GM23248 (cell line): ENCODE measurements at regions not wholly inside any gene's neighbourhood (a gene's known extent, or its start where the extent isn't known, plus 50 kb on each side); places are given as distances from the start of the nearest gene placed in this dataset.

Source experiments
- DNase-seq: peaks from one replicate; pipeline ENCODE4 v3.0.0-alpha.2; 2015
- H2AFZ ChIP-seq: fragments of 200-600 bp; sonication (generic); 2 replicates; pipeline ENCODE4 v1.6.1; 2016; ENCODE audit warnings: antibody characterized with exemption
- H3F3A ChIP-seq: fragments of 200-600 bp; sonication (generic); 2 replicates; pipeline ENCODE4 v1.6.1; 2016; ENCODE audit warnings: mild to moderate bottlenecking, antibody characterized with exemption, mixed run types; ENCODE audit not compliant: insufficient read depth
- H3K27ac ChIP-seq: fragments of 200-600 bp; sonication (generic); 2 replicates; pipeline ENCODE4 v1.5.1; 2016; ENCODE audit warnings: mild to moderate bottlenecking
- H3K27me3 ChIP-seq: fragments of 200-600 bp; sonication (generic); replicated peaks from 2 replicates; pipeline ENCODE4 v1.6.1; 2016; ENCODE audit warnings: mild to moderate bottlenecking; ENCODE audit not compliant: insufficient read depth
- H3K36me3 ChIP-seq: fragments of 200-600 bp; sonication (generic); 2 replicates; pipeline ENCODE4 v1.6.1; 2016; ENCODE audit warnings: low read depth, mild to moderate bottlenecking
- H3K4me1 ChIP-seq: fragments of 200-600 bp; sonication (generic); 2 replicates; pipeline ENCODE4 v1.6.1; 2016; ENCODE audit warnings: mild to moderate bottlenecking; ENCODE audit not compliant: insufficient read depth
- H3K4me2 ChIP-seq: fragments of 200-600 bp; sonication (generic); one replicate; pipeline ENCODE4 v1.6.1; 2016; ENCODE audit warnings: mild to moderate bottlenecking; ENCODE audit not compliant: unreplicated experiment
- H3K4me3 ChIP-seq: fragments of 200-600 bp; sonication (generic); 2 replicates; pipeline ENCODE4 v1.5.1; 2016; ENCODE audit warnings: mild to moderate bottlenecking
- H3K79me2 ChIP-seq: fragments of 200-600 bp; sonication (generic); 2 replicates; pipeline ENCODE4 v1.6.1; 2016; ENCODE audit warnings: mild to moderate bottlenecking; ENCODE audit not compliant: insufficient read depth
- H3K9ac ChIP-seq: fragments of 200-600 bp; sonication (generic); 2 replicates; pipeline ENCODE4 v1.6.1; 2016; ENCODE audit warnings: mild to moderate bottlenecking
- H3K9me2 ChIP-seq: fragments of 200-600 bp; sonication (generic); 2 replicates; pipeline ENCODE4 v1.6.1; 2016; ENCODE audit warnings: mixed run types, mild to moderate bottlenecking, moderate library complexity; ENCODE audit not compliant: insufficient read depth
- H3K9me3 ChIP-seq: fragments of 200-600 bp; sonication (generic); one replicate; pipeline ENCODE4 v1.6.1; 2017; ENCODE audit warnings: low read depth
- H4K20me1 ChIP-seq: fragments of 200-600 bp; sonication (generic); 2 replicates; pipeline ENCODE4 v1.6.0; 2016; ENCODE audit not compliant: insufficient read depth
- EZH2 ChIP-seq: fragments of 200-600 bp; sonication (generic); IDR thresholded peaks from 2 replicates; pipeline ENCODE4 v1.6.1; 2018; ENCODE audit warnings: antibody characterized with exemption, mild to moderate bottlenecking; ENCODE audit not compliant: insufficient read depth, poor library complexity, severe bottlenecking
- EZH2phosphoT487 ChIP-seq: fragments of 200-600 bp; sonication (generic); IDR thresholded peaks from 2 replicates; pipeline ENCODE4 v1.6.1; 2018; ENCODE audit warnings: antibody characterized with exemption, moderate library complexity, mild to moderate bottlenecking, low read depth; ENCODE audit not compliant: insufficient read depth
- WGBS, 2 experiments: methylation state at CpG; one replicate each; pipeline ENCODE4 v1.1.6; 2015 to 2017; ENCODE audit warnings: low lambda C conversion rate in 2 of 2, low coverage in 1 of 2; ENCODE audit errors: missing lambda C conversion rate in 2 of 2; 5-methylcytosine and 5-hydroxymethylcytosine counted together
- in situ Hi-C: fragments of 300-500 bp; cut with MboI; formaldehyde crosslinking; loops from 2 replicates; pipeline ENCODE4 v1.15.0; 2020

DNA sequence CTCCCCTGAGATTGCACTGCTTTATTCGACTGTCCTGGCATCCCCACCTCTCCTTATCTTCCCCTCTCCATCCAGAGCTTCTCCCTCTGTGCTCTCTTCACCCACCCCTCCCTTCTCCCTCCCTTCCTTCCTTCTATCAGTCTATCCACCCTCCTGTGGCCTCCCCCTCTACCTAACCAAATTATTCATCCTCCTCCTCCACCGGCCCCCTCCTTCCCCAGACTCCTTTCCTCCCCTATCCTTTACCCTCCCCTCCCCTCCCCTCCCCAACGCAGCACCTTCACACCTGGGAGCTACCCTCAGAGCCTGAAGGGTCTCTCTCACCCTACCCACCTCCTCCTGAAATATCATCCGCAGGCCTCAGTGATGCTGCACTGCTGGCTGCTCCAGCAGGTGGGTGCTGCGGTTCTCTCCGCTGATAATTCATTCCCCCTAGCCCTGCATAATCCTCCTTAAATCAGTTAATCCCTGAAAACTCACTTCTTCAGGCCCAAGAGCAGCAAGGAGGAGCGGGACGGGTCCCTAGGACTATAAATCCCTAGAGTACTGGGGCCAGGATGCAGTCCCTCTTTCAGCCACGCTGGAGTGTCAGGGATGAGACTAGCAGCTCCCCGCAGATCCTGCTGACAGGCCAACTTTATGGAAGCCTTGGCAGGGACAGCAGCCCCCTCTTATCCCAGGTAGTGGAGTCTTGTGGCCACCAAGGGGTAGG, 97.8 kb downstream of the PCDH1 start:
- no peak overlapping the region for H3K9ac ChIP-seq
- no peak for DNase-seq
- in situ Hi-C loops = no loop called here
- H3K9me2 ChIP-seq = no peaks in the 10 kb centered on the region
- H3K79me2 ChIP-seq = no peaks in the 10 kb centered on the region
- H3K4me1 ChIP-seq = peaks cover 16% of the 10 kb centered on the region
- H3K4me3 ChIP-seq = no peak overlapping the region
- no peak for TF ChIP-seq EZH2
- TF ChIP-seq EZH2phosphoT487 = no peak
- no peak overlapping the region for H3K27ac ChIP-seq
- no peaks in the 10 kb centered on the region for H3K9me3 ChIP-seq
- H3K36me3 ChIP-seq = no peaks in the 10 kb centered on the region
- H3K4me2 ChIP-seq = no peak overlapping the region
- no peaks in the 10 kb centered on the region for H4K20me1 ChIP-seq
- no peaks in the 10 kb centered on the region for H3K27me3 ChIP-seq
- H2AFZ ChIP-seq = no peak overlapping the region
- H3F3A ChIP-seq = peaks cover 12% of the 10 kb centered on the region; the same call in 1 of the 2 replicates
- 48 to 50% methylated on average over 7 to 10 of the region's 10 CpGs for WGBS, 2 experiments

DNA sequence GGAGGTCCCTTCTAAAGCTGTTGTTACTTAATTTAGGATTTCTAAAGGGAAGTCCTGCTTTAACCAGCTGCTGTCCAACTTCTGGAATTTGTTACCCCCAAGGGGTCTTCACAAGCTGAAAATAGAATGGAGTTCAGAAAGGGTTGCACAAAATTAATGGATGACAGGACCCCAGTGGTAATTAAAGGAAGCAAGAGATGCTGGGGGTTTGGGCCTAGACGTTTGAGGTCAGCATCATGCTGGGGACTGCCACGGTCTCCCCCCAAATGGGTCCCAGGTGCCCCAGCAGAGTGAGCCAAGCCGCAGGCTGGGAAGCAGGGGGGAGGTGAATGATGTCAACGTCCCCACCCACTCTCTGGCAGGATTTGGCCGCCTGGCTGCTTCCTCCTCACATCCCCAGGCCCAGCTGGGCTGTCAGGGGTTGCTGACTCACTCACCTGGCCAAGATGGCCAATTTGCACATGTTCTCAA, 97.5 kb upstream of the ARAP3 start:
- Histone ChIP-seq H3K27ac (peak overlapping the region; percentile 58), H3K4me1 (peaks cover 16% of the 10 kb centered on the region), H3K4me3 (no peak overlapping the region), H3K79me2 (no peaks in the 10 kb centered on the region), H3K27me3 (no peaks in the 10 kb centered on the region), H3K9me3 (no peaks in the 10 kb centered on the region), H4K20me1 (no peaks in the 10 kb centered on the region), H2AFZ (no peak overlapping the region), H3F3A (peaks cover 12% of the 10 kb centered on the region; the same call in 1 of the 2 replicates), H3K9ac (no peak overlapping the region), H3K4me2 (no peak overlapping the region), H3K36me3 (no peaks in the 10 kb centered on the region), H3K9me2 (no peaks in the 10 kb centered on the region)
- TF ChIP-seq EZH2 (no peak), EZH2phosphoT487 (no peak)
- peak; percentile 55 for DNase-seq
- in situ Hi-C loops = no loop called here
- 12 to 19% methylated on average over 5 of the region's 5 CpGs for WGBS, 2 experiments

DNA sequence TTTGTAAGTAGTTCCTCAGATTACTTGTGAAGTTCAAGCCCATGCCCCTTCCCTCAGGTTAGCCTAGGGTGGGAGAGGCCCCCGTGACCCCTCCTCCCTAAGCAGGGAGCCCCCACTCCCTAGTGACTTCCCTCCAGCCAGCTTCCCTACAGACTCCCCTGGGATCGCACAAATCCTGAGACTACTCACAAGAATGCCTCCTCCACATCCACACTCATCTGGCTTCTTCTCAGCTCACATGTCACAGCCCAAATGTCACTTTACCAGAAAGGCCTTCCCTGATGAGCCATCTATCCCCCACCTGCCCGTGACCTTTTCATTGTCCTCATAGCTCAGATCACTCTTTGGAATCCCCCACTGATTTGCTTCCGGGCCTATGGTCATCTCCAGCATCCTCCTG, 96.7 kb upstream of the ARAP3 start:
- Histone ChIP-seq H3K4me3 (no peak overlapping the region), H3K79me2 (no peaks in the 10 kb centered on the region), H3K9ac (0 out of 2 replicates have a peak overlapping the region, but pooled peaks have one; percentile 29), H3F3A (peaks cover 12% of the 10 kb centered on the region; the same call in 1 of the 2 replicates), H3K9me3 (no peaks in the 10 kb centered on the region), H3K27ac (peak overlapping the region; percentile 58), H2AFZ (peak overlapping the region; percentile 31; the same call in 1 of the 2 replicates), H3K4me2 (peak overlapping the region; percentile 18), H4K20me1 (no peaks in the 10 kb centered on the region), H3K4me1 (peaks cover 16% of the 10 kb centered on the region), H3K9me2 (no peaks in the 10 kb centered on the region), H3K36me3 (no peaks in the 10 kb centered on the region), H3K27me3 (no peaks in the 10 kb centered on the region)
- TF ChIP-seq EZH2phosphoT487 = no peak
- no peak for TF ChIP-seq EZH2
- in situ Hi-C loops = no loop called here
- peak; percentile 57 for DNase-seq
- WGBS, 2 experiments = 54 to 64% methylated on average over 4 of the region's 4 CpGs

DNA sequence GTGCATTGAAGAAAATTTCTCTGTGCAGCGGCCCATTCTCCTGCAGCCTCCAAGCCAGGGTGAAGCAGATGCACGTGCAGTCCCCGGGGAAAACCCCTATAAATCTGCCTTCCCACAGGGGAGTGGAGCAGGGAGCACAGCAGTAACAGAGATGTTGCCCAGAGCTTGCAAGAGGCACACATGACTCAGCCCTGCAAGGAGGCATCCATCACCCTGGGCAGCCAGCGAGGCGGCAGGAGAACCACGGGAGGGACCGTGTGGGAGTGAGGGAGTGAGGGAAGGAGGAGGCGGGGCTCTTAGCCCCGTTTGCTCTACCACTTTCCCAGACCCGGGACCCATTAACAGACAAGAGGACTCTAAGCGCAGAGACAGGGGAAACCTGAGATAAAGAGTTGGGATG, 96.2 kb upstream of the ARAP3 start:
- no peaks in the 10 kb centered on the region for H3K9me2 ChIP-seq
- H3K4me2 ChIP-seq = peak overlapping the region; percentile 18
- 0 out of 2 replicates have a peak overlapping the region, but pooled peaks have one; percentile 29 for H3K9ac ChIP-seq

More for the DNA sequence above, 96.2 kb upstream of the ARAP3 start:
- Histone ChIP-seq H3K4me1 (peaks cover 16% of the 10 kb centered on the region), H3F3A (peaks cover 12% of the 10 kb centered on the region; the same call in 1 of the 2 replicates), H3K4me3 (no peak overlapping the region), H3K27ac (peak overlapping the region; percentile 58), H3K27me3 (no peaks in the 10 kb centered on the region), H3K9me3 (no peaks in the 10 kb centered on the region), H3K36me3 (no peaks in the 10 kb centered on the region), H4K20me1 (no peaks in the 10 kb centered on the region), H2AFZ (peak overlapping the region; percentile 31; the same call in 1 of the 2 replicates), H3K79me2 (no peaks in the 10 kb centered on the region)
- in situ Hi-C loops = no loop called here
- 31 to 38% methylated on average over 11 of the region's 11 CpGs for WGBS, 2 experiments
- TF ChIP-seq EZH2 (no peak), EZH2phosphoT487 (no peak)
- peak; percentile 91 for DNase-seq
